Stomach (tissue), 8 donors: ENCODE measurements at regions not wholly inside any gene's neighbourhood (a gene's known extent, or its start where the extent isn't known, plus 50 kb on each side); places are given as distances from the start of the nearest gene placed in this dataset.

Experiments
- DNase-seq, 2 donors: peaks; one replicate each; pipeline versions ENCODE4 v3.0.0 to v3.0.0-alpha.2; 2013 to 2019
- H3K27ac ChIP-seq, 5 donors: fragments of 200-600 bp in 4 of 5; sonication (generic) in 4 of 5; one replicate each; pipeline ENCODE4 v1.5.1; 2013 to 2019; ENCODE audit warnings: mild to moderate bottlenecking in 1 of 5, moderate library complexity in 1 of 5
- H3K27me3 ChIP-seq, 3 donors: fragments of 200-600 bp; sonication (generic); one replicate each; pipeline ENCODE4 v1.5.1; 2017 to 2019; ENCODE audit warnings: mixed run types in 1 of 3
- H3K36me3 ChIP-seq, 4 donors: fragments of 200-600 bp; sonication (generic); 1 replicate in 3 of 4; 2 replicates in 1 of 4; pipeline ENCODE4 v1.5.1; 2016 to 2019
- H3K4me1 ChIP-seq, 4 donors: fragments of 200-600 bp; sonication (generic); one replicate each; pipeline ENCODE4 v1.5.1; 2016 to 2019
- H3K4me3 ChIP-seq, 4 donors: fragments of 200-600 bp; sonication (generic) in 3 of 4; one replicate each; pipeline ENCODE4 v1.5.1; 2016 to 2019; ENCODE audit warnings: mild to moderate bottlenecking in 1 of 4
- H3K9me3 ChIP-seq, 4 donors: fragments of 200-600 bp; sonication (generic); one replicate each; pipeline ENCODE4 v1.5.1; 2016 to 2019
- CTCF ChIP-seq, 7 experiments: fragments of 450-650 bp in 4 of 7; fragments of 200-600 bp in 3 of 7; sonication (generic) in 3 of 7; IDR thresholded peaks; one replicate each; pipeline ENCODE4 v1.5.1; 2016 to 2019; ENCODE audit warnings: antibody characterized with exemption in 7 of 7, control low read depth in 2 of 7, mild to moderate bottlenecking in 1 of 7
- EP300 ChIP-seq: sonication (generic); formaldehyde crosslinking; IDR thresholded peaks from one replicate; pipeline ENCODE4 v1.6.1; 2017; ENCODE audit warnings: antibody characterized with exemption
- POLR2A ChIP-seq, 4 donors: fragments of 450-650 bp; IDR thresholded peaks; one replicate each; pipeline ENCODE4 v1.6.1; 2016; ENCODE audit warnings: antibody characterized with exemption in 4 of 4, control low read depth in 2 of 4, mild to moderate bottlenecking in 1 of 4, moderate library complexity in 1 of 4
- POLR2AphosphoS5 ChIP-seq, 3 donors: sonication (generic); formaldehyde crosslinking; IDR thresholded peaks; one replicate each; pipeline ENCODE4 v1.6.1; 2016; ENCODE audit warnings: antibody characterized with exemption in 3 of 3
- WGBS, 5 donors: extraction: QIAGEN DNeasy Blood & Tissue Kit in 3 of 5; methylation state at CpG; one replicate each; pipeline versions ENCODE4 v1.1.5 to v1.1.7; 2013 to 2018; 5-methylcytosine and 5-hydroxymethylcytosine counted together
- intact Hi-C: fragments of 100-400 bp; cut with DNase I; formaldehyde crosslinking; loops from one replicate; pipeline ENCODE4 v1.15.1; 2023; ENCODE audit warnings: low total_unique reads
- donor health status: healthy with polysubstance abuse.
- donor health status: Bipolar disorder and iron deficiency.
- donor health status: healthy.

DNA sequence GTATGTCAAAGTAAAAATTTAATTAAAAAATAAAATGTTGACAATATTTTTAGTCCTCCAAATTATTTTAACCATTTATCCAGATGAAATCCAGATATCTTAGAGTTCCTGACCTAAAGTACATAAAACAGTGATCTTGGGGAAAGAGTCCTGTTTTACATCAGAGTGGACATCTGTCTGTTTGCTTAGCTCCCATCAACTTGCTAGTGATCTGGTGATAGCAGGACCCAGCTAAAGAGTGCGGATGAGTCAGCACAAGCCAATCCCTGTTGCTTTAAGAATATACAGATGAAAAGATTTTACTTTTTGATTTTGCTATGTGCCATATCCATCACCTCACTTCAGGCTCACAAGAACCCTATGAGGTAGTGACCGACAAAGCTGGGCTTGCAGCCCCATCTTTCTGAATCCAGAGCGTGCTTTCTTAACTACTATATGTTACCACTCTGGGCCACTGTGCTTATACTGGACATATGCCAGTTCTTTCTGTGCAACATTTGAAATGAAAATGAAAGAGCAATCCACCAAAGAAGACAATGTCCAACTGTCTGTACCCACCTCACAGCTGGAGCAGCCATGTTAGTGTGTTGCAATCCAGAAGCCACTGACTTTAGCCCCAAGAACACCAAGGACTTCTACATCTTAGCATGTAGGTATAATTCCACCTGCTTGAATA lies 167.6 kb upstream of the SESN3 start:
- WGBS, 5 donors: 92 to 99% (median 93%) methylated on average over 3 of the region's 3 CpGs

DNA sequence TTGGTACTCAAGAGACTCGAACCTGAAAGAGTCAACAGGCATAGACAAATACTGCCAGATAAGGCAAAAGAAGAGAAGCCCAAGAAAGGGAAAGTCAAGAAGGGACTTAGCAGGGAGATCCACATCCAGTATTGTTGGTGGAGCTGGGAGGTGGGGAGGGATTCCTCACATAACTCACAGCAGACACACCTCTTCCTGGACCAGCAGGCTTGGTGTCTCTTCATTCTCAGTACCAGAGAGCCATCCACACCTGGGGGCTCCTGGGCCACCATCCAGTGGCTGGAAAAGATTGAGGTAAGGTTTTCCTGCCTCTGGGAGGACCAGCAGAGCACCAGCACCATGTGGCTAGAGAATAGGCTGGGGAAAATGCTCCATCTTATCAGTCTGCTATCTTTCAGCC lies 161.6 kb upstream of the SESN3 start:
- WGBS, 5 donors: 63 to 79% (median 74%) methylated on average over 1 of the region's 1 CpG
- Histone ChIP-seq H3K4me1 (no peaks in the 10 kb centered on the region), H3K9me3 (no peaks in the 10 kb centered on the region), H3K27me3 (no peaks in the 10 kb centered on the region), H3K36me3 (no peaks in the 10 kb centered on the region), H3K4me3 (no peak overlapping the region), H3K27ac (no peak overlapping the region)
- no peak for TF ChIP-seq CTCF (IDR thresholded peaks at IDR 0.05)
- TF ChIP-seq POLR2AphosphoS5 (IDR thresholded peaks at IDR 0.05): no peak
- no peak for TF ChIP-seq EP300
- no peak for TF ChIP-seq POLR2A (IDR thresholded peaks at IDR 0.05)
- intact Hi-C loops: no loop called here
- DNase-seq: no peak

More for the DNA sequence above, 167.6 kb upstream of the SESN3 start:
- H3K27ac ChIP-seq: no peak overlapping the region
- no peak overlapping the region for H3K4me3 ChIP-seq
- no peaks in the 10 kb centered on the region for H3K27me3 ChIP-seq
- intact Hi-C loops: no loop called here
- H3K9me3 ChIP-seq: no peaks in the 10 kb centered on the region
- DNase-seq: no peak
- no peaks in the 10 kb centered on the region for H3K4me1 ChIP-seq
- TF ChIP-seq POLR2A (IDR thresholded peaks at IDR 0.05): no peak
- no peak for TF ChIP-seq CTCF (IDR thresholded peaks at IDR 0.05)
- H3K36me3 ChIP-seq: no peaks in the 10 kb centered on the region

DNA sequence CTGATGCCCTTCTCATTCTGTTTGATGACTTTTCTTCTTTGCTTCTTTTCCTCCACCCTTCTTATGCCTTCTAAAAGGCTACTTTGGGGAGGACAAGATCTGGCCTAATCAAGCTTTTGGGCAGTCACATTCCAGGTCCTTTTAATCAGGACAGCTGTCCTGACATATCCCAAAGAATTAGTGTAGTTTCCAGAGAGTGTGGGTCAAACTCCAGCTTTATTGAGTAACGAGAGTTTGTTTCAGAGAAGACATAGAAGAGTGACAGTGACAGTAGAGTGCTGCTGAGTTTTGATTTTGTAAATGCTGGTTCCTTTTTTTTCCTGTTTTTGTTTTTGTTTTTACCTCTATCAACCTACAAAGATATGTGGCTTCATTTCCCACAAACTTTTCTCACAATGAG lies 158.4 kb upstream of the SESN3 start:
- intact Hi-C loops: no loop called here
- Histone ChIP-seq H3K9me3 (no peaks in the 10 kb centered on the region), H3K36me3 (no peaks in the 10 kb centered on the region), H3K27me3 (no peaks in the 10 kb centered on the region), H3K4me3 (no peak overlapping the region), H3K4me1 (no peaks in the 10 kb centered on the region), H3K27ac (no peak overlapping the region)
- WGBS, 5 donors: 79 to 96% (median 92%) methylated on average over 1 of the region's 1 CpG
- DNase-seq: no peak
- TF ChIP-seq POLR2A (IDR thresholded peaks at IDR 0.05) (no peak), EP300 (no peak), POLR2AphosphoS5 (IDR thresholded peaks at IDR 0.05) (no peak), CTCF (IDR thresholded peaks at IDR 0.05) (no peak)

- no peaks in the 10 kb centered on the region for H3K4me1 ChIP-seq
- H3K4me3 ChIP-seq: no peak overlapping the region
- no peaks in the 10 kb centered on the region for H3K27me3 ChIP-seq
- no peaks in the 10 kb centered on the region for H3K9me3 ChIP-seq
- H3K36me3 ChIP-seq: no peaks in the 10 kb centered on the region
- DNase-seq: no peak
- intact Hi-C loops: no loop called here
- no peak for TF ChIP-seq POLR2AphosphoS5 (IDR thresholded peaks at IDR 0.05)
- 74 to 84% (median 80%) methylated on average over 6 of the region's 6 CpGs for WGBS, 5 donors
- H3K27ac ChIP-seq: no peak overlapping the region
Observed at GRCh38 chr11:95388086-95388485, 157.1 kb upstream of the SESN3 start.

DNA sequence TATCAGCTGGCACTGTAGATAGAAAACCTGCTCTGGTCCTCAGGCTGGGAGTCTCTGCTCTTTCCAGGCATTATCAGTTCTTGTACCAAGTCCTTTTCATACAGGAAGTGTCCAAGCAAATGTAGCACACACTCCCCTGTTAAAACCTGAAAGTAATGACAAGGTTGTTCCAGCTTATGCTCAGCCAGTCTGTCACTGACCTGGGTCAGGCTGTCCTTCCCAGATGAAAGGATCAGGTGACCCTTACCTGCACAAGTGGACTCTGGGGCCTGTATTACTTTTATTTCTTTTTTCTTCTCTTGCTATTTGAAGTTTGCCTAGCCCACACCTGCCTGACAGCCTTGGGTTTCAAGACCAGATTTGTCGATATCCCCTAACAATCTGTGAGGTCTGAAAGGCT lies 156.3 kb upstream of the SESN3 start:
- 70 to 97% (median 95%) methylated on average over 1 of the region's 1 CpG for WGBS, 5 donors
- intact Hi-C loops: no loop called here
- Histone ChIP-seq H3K36me3 (no peaks in the 10 kb centered on the region), H3K4me3 (no peak overlapping the region), H3K27me3 (no peaks in the 10 kb centered on the region), H3K4me1 (no peaks in the 10 kb centered on the region), H3K27ac (no peak overlapping the region), H3K9me3 (no peaks in the 10 kb centered on the region)
- TF ChIP-seq CTCF (IDR thresholded peaks at IDR 0.05) (no peak), EP300 (no peak), POLR2AphosphoS5 (IDR thresholded peaks at IDR 0.05) (no peak), POLR2A (IDR thresholded peaks at IDR 0.05) (no peak)
- DNase-seq: no peak
